H1 (cell line): ENCODE measurements at regions not wholly inside any gene's neighbourhood (a gene's known extent, or its start where the extent isn't known, plus 50 kb on each side); places are given as distances from the start of the nearest gene placed in this dataset.

Source experiments
- CTCF ChIA-PET: fragments of 300-600 bp; sonication (Branson Sonifier 250); formaldehyde crosslinking; loops from one replicate; lab custom pipeline; 2021; ENCODE audit not compliant: partially characterized antibody; lab: Charles Lee
- POLR2A ChIA-PET: fragments of 300-600 bp; sonication (Branson Sonifier 250); formaldehyde crosslinking; loops from one replicate; lab custom pipeline; 2021; ENCODE audit warnings: inconsistent platforms; ENCODE audit not compliant: partially characterized antibody; lab: Charles Lee
- DNase-seq, 2 experiments: peaks; one replicate each; pipeline versions ENCODE4 v3.0.0 to v3.0.0-alpha.2; 2010 to 2022; ENCODE audit warnings: low spot score in 2 of 2, low read depth in 1 of 2, mixed read lengths in 1 of 2
- FAIRE-seq: peaks from 2 replicates; lab custom pipeline; 2011; peaks lifted over from hg19 to GRCh38; lab: Jason Lieb, UNC
- H2AFZ ChIP-seq: 2 replicates; pipeline ENCODE4 v1.8.1; 2012; ENCODE audit warnings: low read length, inconsistent platforms
- H2AK5ac ChIP-seq: 2 replicates; pipeline ENCODE4 v1.6.1; 2013; ENCODE audit warnings: low read depth, low read length
- H2BK120ac ChIP-seq: replicated peaks from 2 replicates; pipeline ENCODE3; 2013; ENCODE audit warnings: low read depth, low read length, inconsistent platforms
- H2BK12ac ChIP-seq: 2 replicates; pipeline ENCODE4 v1.6.1; 2013; ENCODE audit warnings: low read depth, low read length
- H2BK15ac ChIP-seq: 2 replicates; pipeline ENCODE4 v1.6.1; 2013; ENCODE audit warnings: low read length
- H2BK20ac ChIP-seq: 2 replicates; pipeline ENCODE4 v1.6.1; 2013; ENCODE audit warnings: low read length
- H2BK5ac ChIP-seq: 2 replicates; pipeline ENCODE4 v1.6.1; 2013; ENCODE audit warnings: low read depth, low read length
- H3K14ac ChIP-seq: 2 replicates; pipeline ENCODE4 v1.6.1; 2013; ENCODE audit warnings: inconsistent platforms; ENCODE audit not compliant: insufficient read length
- H3K18ac ChIP-seq: 2 replicates; pipeline ENCODE4 v1.6.1; 2013; ENCODE audit warnings: low read length; ENCODE audit errors: extremely low read depth
- H3K23ac ChIP-seq: 2 replicates; pipeline ENCODE4 v1.6.1; 2013; ENCODE audit warnings: inconsistent platforms; ENCODE audit not compliant: insufficient read length
- H3K23me2 ChIP-seq: 2 replicates; pipeline ENCODE4 v1.6.1; 2013; ENCODE audit warnings: low read depth, low read length
- H3K27ac ChIP-seq: 2 replicates; pipeline ENCODE4 v1.6.1; 2011; ENCODE audit warnings: low read depth, low read length, inconsistent platforms
- H3K27me3 ChIP-seq, 4 experiments: replicated peaks in 1 of 4; 1 replicate in 1 of 4; 2 replicates in 3 of 4; pipeline versions ENCODE4 v1.6.1 to v1.8.1; 2011 to 2013; ENCODE audit warnings: low read length in 3 of 4, mild to moderate bottlenecking in 3 of 4, inconsistent platforms in 2 of 4, mixed read lengths in 2 of 4, moderate library complexity in 1 of 4; ENCODE audit not compliant: control insufficient read depth in 3 of 4, insufficient read depth in 3 of 4; ENCODE audit errors: extremely low read depth in 1 of 4
- H3K36me3 ChIP-seq, 4 experiments: 2 replicates each; pipeline versions ENCODE4 v1.6.1 to v1.8.1; 2011 to 2013; ENCODE audit warnings: mild to moderate bottlenecking in 4 of 4, low read length in 3 of 4, moderate library complexity in 2 of 4, control low read depth in 1 of 4, inconsistent platforms in 1 of 4; ENCODE audit not compliant: insufficient read depth in 4 of 4, control insufficient read depth in 2 of 4
- H3K4ac ChIP-seq: replicated peaks from 2 replicates; pipeline ENCODE3; 2013; ENCODE audit warnings: low read length, low read depth, mixed read lengths, inconsistent platforms; ENCODE audit not compliant: insufficient read length
- H3K4me1 ChIP-seq, 4 experiments: replicated peaks in 1 of 4; 1 replicate in 1 of 4; 2 replicates in 3 of 4; pipeline versions ENCODE4 v1.6.1 to v1.8.1; 2011 to 2013; ENCODE audit warnings: low read length in 3 of 4, inconsistent platforms in 2 of 4, mixed read lengths in 1 of 4; ENCODE audit not compliant: insufficient read depth in 4 of 4, control insufficient read depth in 3 of 4
- H3K4me2 ChIP-seq, 2 experiments: 2 replicates each; pipeline versions ENCODE4 v1.6.1 to v1.8.1; 2011 to 2013; ENCODE audit warnings: low read depth in 2 of 2, low read length in 2 of 2, control low read depth in 1 of 2, inconsistent platforms in 1 of 2, mild to moderate bottlenecking in 1 of 2; ENCODE audit not compliant: insufficient read depth in 1 of 2
- H3K4me3 ChIP-seq, 4 experiments: fragments of 200-600, 300-600 bp in 1 of 4; sonication (generic), shearing (Covaris generic), sonication (Bioruptor Twin) in 1 of 4; 2 replicates each; pipeline versions ENCODE4 v1.5.1 to v1.8.1; 2011 to 2016; ENCODE audit warnings: low read length in 4 of 4, low read depth in 3 of 4, control low read depth in 2 of 4, inconsistent platforms in 2 of 4, mild to moderate bottlenecking in 2 of 4, mixed read lengths in 1 of 4, moderate library complexity in 1 of 4; ENCODE audit not compliant: insufficient read depth in 2 of 4; ENCODE audit errors: extremely low read depth in 1 of 4
- H3K56ac ChIP-seq: replicated peaks from 2 replicates; pipeline ENCODE3; 2013; ENCODE audit warnings: low read depth, mild to moderate bottlenecking, mixed read lengths, low read length, inconsistent platforms; ENCODE audit not compliant: insufficient read length
- H3K79me1 ChIP-seq: 2 replicates; pipeline ENCODE4 v1.6.1; 2013; ENCODE audit warnings: low read depth, low read length, control low read depth
- H3K79me2 ChIP-seq, 2 experiments: 2 replicates each; pipeline versions ENCODE4 v1.6.1 to v1.8.1; 2012 to 2013; ENCODE audit warnings: low read length in 2 of 2, mild to moderate bottlenecking in 2 of 2, inconsistent platforms in 1 of 2; ENCODE audit not compliant: insufficient read depth in 2 of 2, control insufficient read depth in 1 of 2
- H3K9ac ChIP-seq, 4 experiments: replicated peaks in 1 of 4; 1 replicate in 1 of 4; 2 replicates in 3 of 4; pipeline versions ENCODE4 v1.6.1 to v1.8.1; 2011 to 2013; ENCODE audit warnings: low read depth in 3 of 4, low read length in 3 of 4, control low read depth in 2 of 4, mild to moderate bottlenecking in 2 of 4, moderate library complexity in 2 of 4, inconsistent platforms in 1 of 4; ENCODE audit errors: extremely low read depth in 1 of 4
- H3K9me3 ChIP-seq, 2 experiments: 2 replicates each; pipeline versions ENCODE4 v1.6.1 to v1.8.1; 2012 to 2013; ENCODE audit warnings: mild to moderate bottlenecking in 2 of 2, moderate library complexity in 2 of 2, control low read depth in 1 of 2, inconsistent platforms in 1 of 2, low read depth in 1 of 2, low read length in 1 of 2, mixed read lengths in 1 of 2; ENCODE audit not compliant: insufficient read depth in 2 of 2
- H4K20me1 ChIP-seq, 2 experiments: replicated peaks in 1 of 2; 2 replicates each; pipeline versions ENCODE3 to v1.8.1; 2011 to 2013; ENCODE audit warnings: inconsistent platforms in 2 of 2, low read length in 2 of 2, mild to moderate bottlenecking in 1 of 2; ENCODE audit not compliant: insufficient read depth in 2 of 2, control insufficient read depth in 1 of 2
- H4K5ac ChIP-seq: 2 replicates; pipeline ENCODE4 v1.6.1; 2013; ENCODE audit warnings: low read length, low read depth, mixed read lengths, inconsistent platforms; ENCODE audit not compliant: insufficient read length
- H4K8ac ChIP-seq: 2 replicates; pipeline ENCODE4 v1.8.0; 2013; ENCODE audit warnings: mild to moderate bottlenecking, moderate library complexity, low read length, inconsistent platforms; ENCODE audit not compliant: insufficient read depth; ENCODE audit errors: extremely low read depth
- H4K91ac ChIP-seq: replicated peaks from 2 replicates; pipeline ENCODE3; 2013; ENCODE audit warnings: low read length, mixed read lengths, inconsistent platforms; ENCODE audit not compliant: insufficient read length
- HDAC2 ChIP-seq, 2 experiments: fragments of 300-600 bp in 1 of 2; sonication (generic) in 1 of 2; IDR thresholded peaks; 2 replicates each; pipeline ENCODE4 v1.6.1; 2011 to 2012; ENCODE audit warnings: low read depth in 2 of 2, low read length in 2 of 2, mild to moderate bottlenecking in 2 of 2, moderate library complexity in 2 of 2, borderline replicate concordance in 1 of 2, inconsistent platforms in 1 of 2
- KDM1A ChIP-seq: fragments of 200-600, 300-600 bp; sonication (generic); IDR thresholded peaks from 2 replicates; pipeline ENCODE4 v1.7.1; 2016; ENCODE audit warnings: mild to moderate bottlenecking, low read length, borderline replicate concordance
- NANOG ChIP-seq: IDR thresholded peaks from 2 replicates; pipeline ENCODE4 v1.6.1; 2011; ENCODE audit warnings: low read length, low read depth, mild to moderate bottlenecking, inconsistent platforms; ENCODE audit not compliant: insufficient read depth, poor library complexity, severe bottlenecking
- SIN3A ChIP-seq, 2 experiments: IDR thresholded peaks in 1 of 2; conservative IDR thresholded peaks in 1 of 2; 2 replicates each; pipeline ENCODE4 v1.6.1; 2011 to 2012; ENCODE audit warnings: low read length in 2 of 2, improper control_type of control experiment in 1 of 2, low read depth in 1 of 2, mild to moderate bottlenecking in 1 of 2
- SP4 ChIP-seq: IDR thresholded peaks from 2 replicates; pipeline ENCODE4 v1.6.1; 2012; ENCODE audit warnings: low read length, inconsistent platforms
- TEAD4 ChIP-seq: IDR thresholded peaks from 2 replicates; pipeline ENCODE4 v1.6.1; 2012; ENCODE audit warnings: low read depth, low read length, inconsistent platforms, mixed read lengths

DNA sequence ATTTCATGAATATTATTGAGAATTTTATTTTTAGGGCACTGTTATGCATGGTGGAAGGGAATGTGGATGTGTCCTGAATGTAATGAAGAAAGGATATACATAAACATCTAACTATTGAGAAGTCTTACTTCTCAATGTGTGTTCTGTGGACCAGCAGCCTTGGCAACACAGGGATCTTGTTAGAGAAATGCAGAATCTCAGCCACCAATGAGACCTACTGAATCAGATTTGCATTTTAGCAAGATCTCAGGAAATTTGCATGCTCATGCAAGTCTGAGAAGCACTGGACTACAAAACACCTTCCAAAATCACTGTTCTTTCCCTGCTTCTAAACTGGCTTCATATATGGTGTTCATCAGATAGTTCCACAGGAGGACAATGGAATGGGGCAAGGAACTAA is 139.7 kb upstream of the WDFY3 start:
- H2AFZ ChIP-seq = no peak overlapping the region
- ChIA-PET CTCF (interaction anchor here (2.9 kb wide), 1 partner anchor 22 kb away, joined by 15 read pairs; no protein-coding TSS in a partner anchor), POLR2A (no interaction called here)
- no peak overlapping the region for H3K56ac ChIP-seq
- H3K9me3 ChIP-seq = no peaks in the 10 kb centered on the region
- no peak overlapping the region for H2BK15ac ChIP-seq
- no peak overlapping the region for H2BK120ac ChIP-seq
- H3K27me3 ChIP-seq = no peaks in the 10 kb centered on the region
- no peak overlapping the region for H4K91ac ChIP-seq
- H4K20me1 ChIP-seq = no peaks in the 10 kb centered on the region
- TF ChIP-seq TEAD4 (no peak), SIN3A (conservative IDR thresholded peaks at IDR 0.05 in 1 of 2, IDR thresholded peaks at IDR 0.05 in 1 of 2; ENCODE audit: low read depth in 1 of 2, low read length in 2 of 2) (no peak), KDM1A (no peak), HDAC2 (IDR thresholded peaks at IDR 0.05; ENCODE audit: borderline replicate concordance in 1 of 2, low read depth in 2 of 2, low read length in 2 of 2) (no peak), SP4 (no peak), NANOG (no peak)
- H3K79me2 ChIP-seq = no peaks in the 10 kb centered on the region
- H2BK5ac ChIP-seq = no peak overlapping the region
- H3K4ac ChIP-seq = no peak overlapping the region
- H4K5ac ChIP-seq = no peak overlapping the region
- no peak overlapping the region for H3K14ac ChIP-seq
- no peak for FAIRE-seq
- H3K4me3 ChIP-seq = no peak overlapping the region
- H3K23me2 ChIP-seq = no peaks in the 10 kb centered on the region
- no peak overlapping the region for H3K18ac ChIP-seq
- H3K4me1 ChIP-seq = no peaks in the 10 kb centered on the region
- no peak overlapping the region for H2BK12ac ChIP-seq
- no peak for DNase-seq
- no peak overlapping the region for H3K4me2 ChIP-seq
- H3K79me1 ChIP-seq = no peaks in the 10 kb centered on the region
- no peak overlapping the region for H3K9ac ChIP-seq
- no peak overlapping the region for H2BK20ac ChIP-seq
- H4K8ac ChIP-seq = no peak overlapping the region
- no peak overlapping the region for H3K27ac ChIP-seq
- H2AK5ac ChIP-seq = no peak overlapping the region
- H3K36me3 ChIP-seq = no peaks in the 10 kb centered on the region
- no peak overlapping the region for H3K23ac ChIP-seq
